IPS-18a (cell line): ENCODE measurements at regions not wholly inside any gene's neighbourhood (a gene's known extent, or its start where the extent isn't known, plus 50 kb on each side); places are given as distances from the start of the nearest gene placed in this dataset.
"Not testable (repeated sequence)": the region's sequence is repeated elsewhere in the genome, so short reads cannot be mapped to it uniquely, and the experiment has no call there.

Experiments
- H3K27ac ChIP-seq: one replicate; pipeline ENCODE4 v1.5.1; 2013; ENCODE audit warnings: low read length
- H3K27me3 ChIP-seq: one replicate; pipeline ENCODE4 v1.6.1; 2013; ENCODE audit warnings: mild to moderate bottlenecking, low read length; ENCODE audit not compliant: control insufficient read depth, insufficient read depth
- H3K36me3 ChIP-seq: one replicate; pipeline ENCODE4 v1.6.1; 2013; ENCODE audit warnings: low read depth, low read length; ENCODE audit not compliant: control insufficient read depth
- H3K4me1 ChIP-seq: one replicate; pipeline ENCODE4 v1.6.1; 2013; ENCODE audit warnings: low read depth, low read length; ENCODE audit not compliant: control insufficient read depth
- H3K4me3 ChIP-seq: one replicate; pipeline ENCODE4 v1.5.1; 2013; ENCODE audit warnings: low read length
- H3K9ac ChIP-seq: one replicate; pipeline ENCODE4 v1.6.1; 2013; ENCODE audit warnings: mild to moderate bottlenecking, low read length, moderate library complexity
- H3K9me3 ChIP-seq: one replicate; pipeline ENCODE4 v1.6.1; 2013; ENCODE audit warnings: low read depth, low read length; ENCODE audit not compliant: control insufficient read depth

- Histone ChIP-seq H3K36me3 (no peaks in the 10 kb centered on the region), H3K4me3 (no peak overlapping the region), H3K27me3 (no peaks in the 10 kb centered on the region), H3K9ac (no peak overlapping the region), H3K9me3 (no peaks in the 10 kb centered on the region), H3K4me1 (peaks cover 29% of the 10 kb centered on the region), H3K27ac (no peak overlapping the region)
These were observed 168.7 kb upstream of the CNOT2 start for GRCh38 chr12:70074510-70074909.

- H3K9me3 ChIP-seq, result no peaks in the 10 kb centered on the region
- H3K4me3 ChIP-seq, result no peak overlapping the region
- peaks cover 13% of the 10 kb centered on the region for H3K4me1 ChIP-seq
- H3K27me3 ChIP-seq, result no peaks in the 10 kb centered on the region
- no peak overlapping the region for H3K27ac ChIP-seq
- no peaks in the 10 kb centered on the region for H3K36me3 ChIP-seq
- no peak overlapping the region for H3K9ac ChIP-seq
These were observed 165.8 kb upstream of the CNOT2 start for GRCh38 chr12:70077441-70077840.

- peaks cover 13% of the 10 kb centered on the region for H3K4me1 ChIP-seq
- no peaks in the 10 kb centered on the region for H3K27me3 ChIP-seq
- no peak overlapping the region for H3K4me3 ChIP-seq
- H3K27ac ChIP-seq, result no peak overlapping the region
- H3K36me3 ChIP-seq, result no peaks in the 10 kb centered on the region
- no peak overlapping the region for H3K9ac ChIP-seq
- H3K9me3 ChIP-seq, result no peaks in the 10 kb centered on the region
These were observed 165.1 kb upstream of the CNOT2 start for GRCh38 chr12:70078161-70078560.

- Histone ChIP-seq H3K36me3 (no peaks in the 10 kb centered on the region), H3K9ac (no peak overlapping the region), H3K27ac (no peak overlapping the region), H3K9me3 (no peaks in the 10 kb centered on the region), H3K4me1 (peaks cover 6% of the 10 kb centered on the region), H3K27me3 (no peaks in the 10 kb centered on the region), H3K4me3 (no peak overlapping the region)
These were observed 162.7 kb upstream of the CNOT2 start for GRCh38 chr12:70080566-70080965.

- Histone ChIP-seq H3K4me1 (peaks cover 6% of the 10 kb centered on the region), H3K36me3 (no peaks in the 10 kb centered on the region), H3K9me3 (no peaks in the 10 kb centered on the region), H3K4me3 (no peak overlapping the region), H3K9ac (no peak overlapping the region), H3K27ac (no peak overlapping the region), H3K27me3 (no peaks in the 10 kb centered on the region)
These were observed 160.1 kb upstream of the CNOT2 start for GRCh38 chr12:70082997-70083676.

DNA sequence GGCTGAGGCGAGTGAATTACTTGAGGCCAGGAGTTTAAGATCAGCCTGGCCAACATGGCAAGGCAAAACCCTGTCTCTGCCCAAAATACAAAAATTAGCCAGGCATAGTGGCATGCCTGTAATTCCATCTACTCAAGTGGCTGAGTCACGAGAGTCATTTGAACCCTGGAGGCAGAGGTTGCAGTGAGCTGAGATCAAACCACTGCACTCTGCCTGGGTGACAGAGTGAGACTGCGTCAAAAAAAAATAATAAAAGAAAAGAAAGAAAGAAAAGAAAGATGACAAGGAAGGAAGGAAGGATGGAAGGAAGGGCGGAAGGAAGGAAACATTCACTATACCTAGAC, 159.6 kb upstream of the CNOT2 start:
- Histone ChIP-seq H3K27ac (no peak overlapping the region), H3K9me3 (no peaks in the 10 kb centered on the region), H3K27me3 (no peaks in the 10 kb centered on the region), H3K36me3 (no peaks in the 10 kb centered on the region), H3K4me3 (no peak overlapping the region), H3K9ac (no peak overlapping the region), H3K4me1 (peaks cover 6% of the 10 kb centered on the region)

DNA sequence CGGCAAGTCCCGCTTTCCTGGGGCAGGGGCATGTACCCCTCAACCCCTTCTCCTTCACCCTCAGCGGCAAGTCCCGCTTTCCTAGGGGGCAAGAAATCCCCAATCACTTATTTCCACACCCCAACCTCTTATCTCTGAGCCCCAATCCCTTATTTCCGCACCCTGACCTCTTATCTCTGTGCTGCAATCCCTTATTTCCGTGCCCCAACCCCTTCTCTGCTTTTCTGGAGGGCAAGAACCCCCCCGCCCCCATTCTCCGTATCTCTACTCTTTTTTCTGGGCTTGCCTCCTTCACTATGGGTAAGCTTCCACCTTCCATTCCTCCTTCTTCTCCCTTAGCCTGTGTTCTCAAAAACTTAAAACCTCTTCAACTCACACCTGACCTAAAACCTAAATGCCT, 156.9 kb upstream of the CNOT2 start:
- not testable (repeated sequence) for H3K9ac ChIP-seq, H3K9me3 ChIP-seq, H3K27ac ChIP-seq, H3K4me3 ChIP-seq, H3K27me3 ChIP-seq, H3K4me1 ChIP-seq, H3K36me3 ChIP-seq

DNA sequence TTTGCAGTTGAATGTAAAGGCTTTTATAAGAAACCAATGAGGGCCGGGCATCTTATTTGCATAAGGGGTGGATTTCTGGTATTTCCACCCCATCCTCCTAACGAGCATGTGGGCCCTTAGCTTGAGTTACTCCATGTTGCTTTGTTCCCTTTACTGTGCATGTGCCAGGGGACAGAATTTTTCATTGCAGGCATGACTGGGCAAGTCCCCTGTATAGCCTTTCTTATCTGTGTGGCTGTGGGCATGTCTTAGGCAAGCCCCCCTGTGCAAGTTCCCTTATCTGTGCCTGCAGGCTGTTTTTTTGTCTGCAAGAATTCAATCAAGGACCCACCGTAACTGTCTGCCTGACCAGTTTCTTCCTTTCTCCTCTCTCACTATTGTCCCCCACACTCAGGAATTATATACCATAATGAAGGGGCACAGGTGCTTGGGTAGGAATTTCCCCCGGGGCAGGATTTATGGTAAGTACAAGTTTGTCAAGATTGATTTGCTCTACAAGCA, 152.2 kb upstream of the CNOT2 start:
- no peaks in the 10 kb centered on the region for H3K9me3 ChIP-seq
- no peak overlapping the region for H3K4me3 ChIP-seq
- H3K4me1 ChIP-seq, result no peaks in the 10 kb centered on the region
- no peaks in the 10 kb centered on the region for H3K36me3 ChIP-seq
- no peak overlapping the region for H3K9ac ChIP-seq
- no peaks in the 10 kb centered on the region for H3K27me3 ChIP-seq
- no peak overlapping the region for H3K27ac ChIP-seq

DNA sequence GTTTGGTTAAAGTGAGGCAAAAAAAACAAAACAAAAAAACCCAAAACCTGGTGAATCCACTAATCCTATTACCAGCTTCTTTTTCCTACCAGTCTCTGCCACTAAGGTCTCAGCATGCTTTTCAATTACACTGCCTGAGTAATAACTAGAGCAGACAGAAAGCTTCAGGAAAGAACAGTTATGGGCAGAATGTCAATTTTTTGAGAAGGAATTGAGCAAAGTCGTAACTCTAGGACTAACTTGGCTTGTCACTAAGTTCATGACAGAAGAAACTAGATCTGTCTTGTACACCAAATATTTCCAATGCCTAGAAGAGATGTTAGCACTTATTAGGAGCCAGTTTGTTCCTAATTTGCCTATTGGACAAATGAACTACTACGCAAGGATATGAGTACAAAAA, 148.8 kb upstream of the CNOT2 start:
- no peaks in the 10 kb centered on the region for H3K27me3 ChIP-seq
- no peak overlapping the region for H3K27ac ChIP-seq
- no peaks in the 10 kb centered on the region for H3K4me1 ChIP-seq
- H3K9ac ChIP-seq, result no peak overlapping the region
- no peaks in the 10 kb centered on the region for H3K36me3 ChIP-seq
- no peak overlapping the region for H3K4me3 ChIP-seq
- no peaks in the 10 kb centered on the region for H3K9me3 ChIP-seq

- H3K27ac ChIP-seq, result no peak overlapping the region
- no peak overlapping the region for H3K9ac ChIP-seq
- H3K4me1 ChIP-seq, result peaks cover 5% of the 10 kb centered on the region
These were observed 146.3 kb upstream of the CNOT2 start for GRCh38 chr12:70096759-70097410.

DNA sequence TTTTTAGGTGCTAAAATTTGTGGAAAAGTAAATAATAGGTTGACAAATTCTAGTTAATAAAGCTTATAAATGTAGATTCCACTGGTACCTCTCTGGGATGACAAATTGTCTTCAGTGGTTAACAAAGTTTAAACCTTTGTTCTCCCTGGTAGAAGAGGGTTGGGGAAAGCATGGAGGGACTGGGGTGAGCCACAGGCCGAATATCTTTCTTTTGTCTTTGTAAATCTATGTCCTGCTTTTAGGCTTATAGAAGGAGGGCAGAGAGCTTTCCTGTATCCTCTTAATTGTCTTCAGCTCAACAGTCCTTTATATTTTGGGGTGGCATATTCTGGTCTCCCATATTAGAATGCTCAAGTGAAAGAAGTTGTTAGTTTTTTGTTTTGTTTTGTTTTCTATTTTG, 142.2 kb upstream of the CNOT2 start:
- no peak overlapping the region for H3K4me3 ChIP-seq
- H3K27me3 ChIP-seq, result no peaks in the 10 kb centered on the region
- H3K27ac ChIP-seq, result no peak overlapping the region
- H3K4me1 ChIP-seq, result peaks cover 21% of the 10 kb centered on the region
- H3K36me3 ChIP-seq, result no peaks in the 10 kb centered on the region
- no peak overlapping the region for H3K9ac ChIP-seq
- H3K9me3 ChIP-seq, result no peaks in the 10 kb centered on the region

More at GRCh38 chr12:70096759-70097410, 146.3 kb upstream of the CNOT2 start:
- H3K4me3 ChIP-seq, result no peak overlapping the region
- no peaks in the 10 kb centered on the region for H3K36me3 ChIP-seq
- H3K9me3 ChIP-seq, result no peaks in the 10 kb centered on the region
- H3K27me3 ChIP-seq, result no peaks in the 10 kb centered on the region

DNA sequence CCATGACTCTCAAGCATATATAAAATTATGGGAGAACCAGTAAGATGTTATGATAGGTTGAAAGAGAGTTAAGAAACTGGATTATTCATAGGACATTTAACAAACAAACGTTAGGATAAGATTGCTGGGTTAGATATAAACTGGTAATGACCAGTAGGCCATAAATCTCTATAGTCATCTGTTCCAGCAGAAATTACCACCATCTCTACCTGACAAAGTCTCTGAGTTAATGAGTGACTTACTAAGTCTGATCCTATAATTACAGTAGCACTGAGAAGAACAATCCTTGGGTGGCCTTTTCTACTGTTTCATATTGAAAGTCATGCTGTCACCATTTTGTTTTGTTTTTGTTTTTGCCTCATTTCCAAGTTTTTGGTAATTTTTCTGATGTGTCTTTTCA, 136.9 kb upstream of the CNOT2 start:
- Histone ChIP-seq H3K27ac (no peak overlapping the region), H3K9ac (no peak overlapping the region), H3K36me3 (no peaks in the 10 kb centered on the region), H3K9me3 (no peaks in the 10 kb centered on the region), H3K4me3 (no peak overlapping the region), H3K27me3 (no peaks in the 10 kb centered on the region), H3K4me1 (peaks cover 18% of the 10 kb centered on the region)
